ENCODE measurements at regions not wholly inside any gene's neighbourhood (a gene's known extent, or its start where the extent isn't known, plus 50 kb on each side); places are given as distances from the start of the nearest gene placed in this dataset.
A peak's percentile ranks its signal among the peaks of the same experiment; 100 is the strongest.
"Not testable (repeated sequence)": the region's sequence is repeated elsewhere in the genome, so short reads cannot be mapped to it uniquely, and the experiment has no call there.

DNA sequence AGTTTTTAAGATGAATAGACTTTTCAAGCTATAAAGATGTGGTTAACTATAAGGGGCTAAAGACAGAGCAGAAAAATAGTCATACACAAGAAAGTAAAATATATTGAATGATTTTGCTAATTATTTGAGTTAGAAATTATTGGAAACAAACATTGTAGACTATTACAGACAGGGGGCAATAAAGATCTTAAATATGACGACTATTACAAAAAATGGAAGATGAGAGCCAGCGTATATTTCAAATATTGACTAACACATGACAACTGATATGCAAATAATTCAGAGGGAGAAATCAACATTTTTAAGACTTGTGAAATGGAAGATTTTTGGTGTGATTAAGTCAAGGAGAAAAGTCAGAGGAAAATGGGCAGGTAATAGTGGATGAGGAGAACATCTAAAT, 520.2 kb upstream of the NUDT12 start:
- DNase-seq (ENCODE audit: low read depth) = no peak

GRCh38 chr5:104081232-104081631, 518.6 kb upstream of the NUDT12 start:
- no peak for DNase-seq (ENCODE audit: low read depth)

DNA sequence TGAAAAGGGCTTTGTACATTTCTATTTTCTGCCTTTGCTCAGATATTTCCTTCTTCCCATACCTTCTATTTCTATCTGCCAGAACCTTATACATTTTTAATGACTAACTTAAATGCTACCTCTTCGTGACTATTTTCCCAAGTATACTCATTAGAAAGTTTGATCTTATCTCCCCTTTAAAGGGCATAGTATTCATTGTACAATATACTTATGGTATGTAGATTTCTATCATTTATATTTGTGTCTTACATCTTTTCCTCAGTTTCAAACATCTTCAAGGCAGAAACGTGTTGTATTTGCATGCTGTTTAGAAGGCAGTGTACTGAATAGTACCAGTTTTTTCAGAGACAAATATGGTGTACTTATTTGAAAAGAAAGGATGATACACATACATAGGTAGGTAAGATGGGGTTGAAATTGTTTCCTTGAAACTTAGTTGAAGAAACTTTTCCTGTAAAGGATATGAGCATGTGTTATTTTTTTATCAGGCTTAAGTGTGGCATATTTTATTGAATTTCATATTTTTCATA, 518.1 kb upstream of the NUDT12 start:
- DNase-seq (ENCODE audit: low read depth) = no peak

DNA sequence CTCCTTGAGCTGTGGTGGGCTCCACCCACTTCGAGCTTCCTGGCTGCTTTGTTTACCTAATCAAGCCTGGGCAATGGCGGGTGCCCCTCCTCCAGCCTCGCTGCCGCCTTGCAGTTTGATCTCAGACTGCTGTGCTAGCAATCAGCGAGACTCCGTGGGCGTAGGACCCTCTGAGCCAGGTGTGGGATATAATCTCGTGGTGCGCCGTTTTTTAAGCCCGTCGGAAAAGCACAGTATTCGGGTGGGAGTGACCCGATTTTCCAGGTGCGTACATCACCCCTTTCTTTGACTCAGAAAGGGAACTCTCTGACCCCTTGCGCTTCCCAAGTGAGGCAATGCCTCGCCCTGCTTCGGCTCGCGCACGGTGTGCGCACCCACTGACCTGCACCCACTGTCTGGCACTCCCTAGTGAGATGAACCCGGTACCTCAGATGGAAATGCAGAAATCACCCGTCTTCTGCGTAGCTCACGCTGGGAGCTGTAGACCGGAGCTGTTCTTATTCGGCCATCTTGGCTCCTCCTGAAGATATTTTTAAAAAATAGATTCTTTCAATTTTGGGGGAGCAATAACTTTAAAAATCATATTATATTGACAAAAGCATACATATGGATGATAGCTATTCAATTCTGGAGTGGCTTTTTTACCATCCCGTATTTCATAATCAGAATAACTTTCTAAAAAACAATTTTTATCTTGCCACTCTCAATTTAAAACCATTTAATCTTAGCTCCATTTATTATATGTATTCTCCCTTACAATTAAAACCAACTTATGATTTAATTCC, 517.5 kb upstream of the NUDT12 start:
- not testable (repeated sequence) for DNase-seq (ENCODE audit: low read depth)

- no peak for DNase-seq (ENCODE audit: low read depth)
Observed at GRCh38 chr5:104071887-104072286, 509.3 kb upstream of the NUDT12 start.

DNA sequence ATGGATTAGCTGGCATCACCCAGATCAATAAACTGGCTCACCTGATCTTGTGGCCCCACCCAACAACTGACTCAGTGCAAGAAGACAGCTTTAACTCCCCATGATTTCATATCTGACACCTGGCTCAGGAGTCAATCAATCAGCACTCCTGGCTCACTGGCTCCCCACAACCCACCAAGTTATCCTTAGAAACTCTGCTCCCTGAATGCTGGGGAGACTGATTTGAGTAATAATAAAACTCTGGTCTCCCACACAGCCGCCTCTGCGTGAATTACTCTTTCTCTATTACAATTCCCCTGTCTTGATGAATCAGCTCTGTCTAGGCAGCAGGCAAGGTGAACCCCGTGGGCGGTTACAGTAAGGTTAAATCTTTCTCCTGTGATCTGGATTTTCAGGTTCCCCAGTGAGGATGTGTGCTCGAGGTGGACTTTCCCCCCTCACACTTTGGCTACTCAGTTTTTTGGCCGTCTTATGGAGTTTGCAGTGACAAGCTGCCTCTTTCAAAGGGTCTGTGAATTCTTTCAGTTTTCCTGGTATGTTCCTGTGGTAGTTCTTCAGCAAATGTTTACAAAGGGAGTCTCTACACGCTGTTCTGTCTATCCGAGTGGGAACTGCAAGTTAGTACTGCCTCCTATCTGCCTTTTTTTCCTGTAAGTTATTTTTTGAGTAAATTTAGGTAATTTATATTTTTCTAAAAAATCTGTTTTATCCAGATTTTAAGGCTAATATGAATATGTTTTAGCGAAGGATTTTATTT, 500.2 kb upstream of the NUDT12 start:
- DNase-seq (ENCODE audit: low read depth) = no peak

GRCh38 chr5:104061707-104062106, 499.1 kb upstream of the NUDT12 start:
- no peak for DNase-seq (ENCODE audit: low read depth)

- DNase-seq (ENCODE audit: low read depth) = no peak
Observed at GRCh38 chr5:104053353-104053649, 490.7 kb upstream of the NUDT12 start.

DNA sequence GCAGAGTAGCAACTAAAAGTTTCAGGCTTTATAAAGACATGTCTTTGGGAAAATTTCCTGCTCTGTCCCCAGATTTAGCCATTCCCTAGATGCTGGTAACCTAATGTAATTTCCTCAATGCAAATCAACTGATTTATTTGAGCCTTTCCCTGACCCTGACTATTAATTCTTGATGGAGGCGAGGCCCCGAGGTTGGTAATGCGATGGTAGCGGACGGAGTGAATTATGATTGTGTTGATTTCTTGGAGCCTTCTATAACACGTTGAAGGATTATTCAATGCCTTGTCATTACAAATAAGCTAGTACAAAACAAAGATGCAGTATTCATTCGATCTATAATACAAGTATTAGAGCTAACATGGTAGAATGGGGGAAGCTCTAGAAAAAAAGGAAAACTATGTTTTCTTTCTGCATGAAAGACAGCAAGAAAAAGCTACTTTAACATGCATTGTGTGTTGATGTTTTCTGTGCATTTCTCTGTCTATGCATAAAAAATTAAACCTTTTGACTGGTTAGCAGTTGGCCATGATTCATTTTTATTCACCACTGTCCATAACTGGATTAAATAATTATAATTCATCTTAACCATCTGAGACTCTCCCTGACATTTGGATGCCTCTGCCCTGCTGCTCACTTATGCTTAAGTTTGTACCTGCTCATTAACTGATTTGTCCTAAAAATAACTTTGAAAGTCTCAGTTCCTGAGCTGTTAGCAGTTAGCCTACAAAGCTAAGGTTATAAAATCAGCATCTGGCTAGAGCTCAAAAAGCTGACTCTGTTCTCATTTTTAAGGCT, 490.2 kb upstream of the NUDT12 start:
- DNase-seq (ENCODE audit: low read depth) = no peak

GRCh38 chr5:104050436-104050835, 487.8 kb upstream of the NUDT12 start:
- no peak for DNase-seq (ENCODE audit: low read depth)

DNA sequence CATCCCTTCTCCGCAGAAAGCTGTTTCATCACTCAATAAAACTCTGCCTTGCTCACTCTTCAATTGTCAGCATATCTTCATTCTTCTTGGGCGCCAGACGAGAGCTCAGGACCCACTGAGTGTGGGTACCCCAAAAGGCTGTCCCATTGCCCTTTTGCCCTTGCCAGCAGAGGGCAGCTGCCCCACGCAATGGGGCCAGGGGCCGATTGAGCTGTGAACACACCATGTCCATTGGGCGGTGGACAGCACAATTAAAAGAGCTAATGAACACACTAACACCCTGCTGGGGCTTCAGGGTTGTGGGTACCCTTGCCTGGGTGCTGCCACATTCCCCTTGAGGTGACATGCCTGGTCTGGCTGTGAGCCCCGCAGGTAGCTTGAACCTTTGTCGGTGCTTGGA, 487.2 kb upstream of the NUDT12 start:
- DNase-seq (ENCODE audit: low read depth) = no peak

DNA sequence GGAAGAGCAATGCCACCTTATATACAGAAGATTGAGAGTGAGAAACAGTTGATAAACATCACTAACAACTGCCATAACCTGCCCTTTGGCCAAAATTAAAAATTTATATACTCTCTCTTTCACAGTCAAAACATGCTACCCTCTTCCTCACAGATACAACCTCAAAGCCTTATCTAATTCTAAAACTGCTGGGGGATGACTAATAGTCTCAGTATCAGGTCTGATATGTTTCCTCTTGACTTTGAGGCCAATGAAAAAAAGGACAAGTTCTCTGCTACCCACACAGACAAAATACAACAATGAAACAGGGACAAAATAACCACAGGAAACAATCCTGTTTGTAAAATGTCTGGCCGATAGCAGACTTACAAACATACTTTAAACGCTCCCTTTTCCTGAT, 485.6 kb upstream of the NUDT12 start:
- DNase-seq (ENCODE audit: low read depth) = no peak

GRCh38 chr5:104045987-104046386, 483.4 kb upstream of the NUDT12 start:
- no peak for DNase-seq (ENCODE audit: low read depth)

- DNase-seq (ENCODE audit: low read depth) = not testable (repeated sequence)
Observed at GRCh38 chr5:104039871-104040270, 477.3 kb upstream of the NUDT12 start.

DNA sequence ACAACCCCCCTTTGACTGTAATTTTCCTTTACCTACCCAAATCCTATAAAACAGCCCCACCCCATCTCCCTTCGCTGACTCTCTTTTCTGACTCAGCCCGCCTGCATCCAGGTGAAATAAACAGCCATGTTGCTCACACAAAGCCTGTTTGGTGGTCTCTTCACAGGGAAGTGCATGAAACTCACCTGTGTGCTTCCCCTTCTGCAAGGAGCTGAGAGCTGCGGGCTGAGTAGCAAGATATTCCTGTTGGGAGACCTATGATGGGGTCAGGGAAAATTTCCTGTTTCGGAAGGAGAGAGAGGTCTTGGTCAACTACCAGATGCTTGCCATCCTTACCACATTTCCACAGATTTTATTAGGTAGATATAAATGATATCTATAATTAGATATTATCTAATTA, 474.5 kb upstream of the NUDT12 start:
- not testable (repeated sequence) for DNase-seq (ENCODE audit: low read depth)

DNA sequence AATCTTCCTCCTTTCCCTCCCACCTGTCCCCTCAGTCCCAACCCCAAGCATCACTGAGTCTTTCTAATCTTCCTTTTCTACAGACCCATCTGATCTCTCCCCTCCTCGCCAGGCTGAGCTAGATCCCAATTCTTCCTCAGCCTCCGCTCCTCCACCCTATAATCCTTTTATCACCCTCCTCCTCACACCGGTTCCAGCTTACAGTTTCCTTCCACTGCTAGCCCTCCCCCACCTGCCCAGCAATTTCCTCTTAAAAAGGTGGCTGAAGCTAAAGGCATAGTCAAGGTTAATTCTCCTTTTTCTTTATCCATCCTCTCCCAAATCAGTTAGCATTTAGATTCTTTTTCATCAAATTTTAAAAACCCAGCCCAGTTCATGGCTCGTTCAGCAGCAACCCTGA, 470.6 kb upstream of the NUDT12 start:
- not testable (repeated sequence) for DNase-seq (ENCODE audit: low read depth)

DNA sequence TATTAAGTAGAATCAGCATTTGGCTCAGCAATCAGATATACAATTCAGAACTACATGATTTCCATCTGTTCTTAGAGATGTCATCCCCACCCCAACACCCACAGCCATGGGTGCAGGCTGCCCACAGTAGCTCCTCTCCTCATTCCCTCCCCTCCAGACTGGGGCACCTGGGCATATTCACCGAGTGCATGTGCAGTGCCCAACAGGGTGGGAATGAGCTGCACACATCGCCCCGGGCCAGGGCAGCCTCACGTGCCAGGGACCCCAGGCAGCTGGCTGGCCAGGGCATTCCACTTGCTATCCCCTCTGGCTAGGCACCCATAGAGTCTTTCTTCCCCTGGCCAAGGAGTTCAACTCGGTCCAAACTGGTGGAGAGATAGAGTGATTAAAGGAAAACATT, 461.9 kb upstream of the NUDT12 start:
- DNase-seq (ENCODE audit: low read depth) = no peak

DNA sequence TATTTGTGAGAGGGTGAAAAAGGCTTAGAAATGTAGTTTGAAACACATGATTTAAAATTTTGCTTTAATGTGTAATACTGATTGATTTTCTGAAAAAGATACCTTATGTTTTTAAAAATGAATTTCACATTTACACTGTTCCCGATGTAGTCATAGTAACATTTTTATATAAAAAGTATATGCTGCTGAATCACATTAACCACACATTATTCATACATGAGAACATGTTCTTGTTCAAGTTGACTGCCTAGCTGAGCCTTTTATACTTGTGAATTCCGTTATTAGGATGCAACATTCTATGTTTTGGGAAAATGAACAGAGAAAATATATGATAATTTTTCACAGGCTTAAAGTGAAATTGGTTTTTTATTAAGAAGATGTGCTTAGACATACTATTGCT, 461.1 kb upstream of the NUDT12 start:
- DNase-seq (ENCODE audit: low read depth) = no peak

- no peak for DNase-seq (ENCODE audit: low read depth)
Observed at GRCh38 chr5:104019956-104020355, 457.4 kb upstream of the NUDT12 start.

GRCh38 chr5:104018299-104018698, 455.7 kb upstream of the NUDT12 start:
- DNase-seq (ENCODE audit: low read depth) = no peak

- DNase-seq (ENCODE audit: low read depth) = peak; percentile 22
Observed at GRCh38 chr5:104016646-104017045, 454.1 kb upstream of the NUDT12 start.

GRCh38 chr5:104015765-104016164, 453.2 kb upstream of the NUDT12 start:
- no peak for DNase-seq (ENCODE audit: low read depth)

- DNase-seq (ENCODE audit: low read depth) = not testable (repeated sequence)
Observed at GRCh38 chr5:104002783-104003182, 440.2 kb upstream of the NUDT12 start.
